Kidney (tissue), 13 donors: ENCODE measurements at regions not wholly inside any gene's neighbourhood (a gene's known extent, or its start where the extent isn't known, plus 50 kb on each side); places are given as distances from the start of the nearest gene placed in this dataset.

Experiments used
- DNase-seq, 5 donors: peaks; one replicate each; pipeline ENCODE4 v3.0.0-alpha.2; 2013 to 2020
- FAIRE-seq: peaks from 2 replicates; lab custom pipeline; 2012; peaks lifted over from hg19 to GRCh38; lab: Jason Lieb, UNC
- H3K27ac ChIP-seq, 2 donors: one replicate each; pipeline ENCODE4 v1.7.0; 2013; ENCODE audit warnings: low read depth in 2 of 2, low read length in 2 of 2, inconsistent platforms in 1 of 2
- H3K27me3 ChIP-seq: one replicate; pipeline ENCODE4 v1.7.1; 2013; ENCODE audit warnings: low read length, inconsistent platforms; ENCODE audit not compliant: control insufficient read depth, insufficient read depth
- H3K36me3 ChIP-seq, 3 donors: one replicate each; pipeline versions ENCODE4 v1.7.0 to v1.7.1; 2013; ENCODE audit warnings: low read length in 3 of 3, control low read depth in 1 of 3, inconsistent platforms in 1 of 3; ENCODE audit not compliant: insufficient read depth in 3 of 3, control insufficient read depth in 2 of 3
- H3K4me1 ChIP-seq, 3 donors: one replicate each; pipeline versions ENCODE4 v1.7.0 to v1.7.1; 2013; ENCODE audit warnings: low read length in 3 of 3, inconsistent platforms in 1 of 3, low read depth in 1 of 3; ENCODE audit not compliant: control insufficient read depth in 2 of 3, insufficient read depth in 2 of 3
- H3K4me3 ChIP-seq, 3 donors: one replicate each; pipeline versions ENCODE4 v1.7.0 to v1.8.1; 2013; ENCODE audit warnings: low read length in 3 of 3, control low read depth in 1 of 3, inconsistent platforms in 1 of 3
- H3K9ac ChIP-seq, 3 donors: one replicate each; pipeline versions ENCODE4 v1.7.0 to v1.7.1; 2013; ENCODE audit warnings: low read length in 3 of 3, control low read depth in 1 of 3, inconsistent platforms in 1 of 3
- H3K9me3 ChIP-seq, 3 donors: one replicate each; pipeline versions ENCODE4 v1.7.0 to v1.7.1; 2013; ENCODE audit warnings: low read length in 3 of 3, control low read depth in 1 of 3, inconsistent platforms in 1 of 3; ENCODE audit not compliant: control insufficient read depth in 2 of 3, insufficient read depth in 1 of 3
- CTCF ChIP-seq: IDR thresholded peaks from 3 replicates; pipeline ENCODE4 v1.5.1; 2012; ENCODE audit warnings: mild to moderate bottlenecking, moderate library complexity, borderline replicate concordance; ENCODE audit not compliant: insufficient read depth; ENCODE audit errors: extremely low read depth
- intact Hi-C: fragments of 100-400 bp; cut with DNase I; formaldehyde crosslinking; loops from one replicate; pipeline ENCODE4 v1.11.1; 2022
- donor health status: control.
- donor health status: control.
- donor health status: control.
- donor health status: control.
- donor health status: control.
- donor health status: DM: yes; HTN: yes; CAD: no.
- donor health status: Normal renal cell carcinoma (clear cell type).

DNA sequence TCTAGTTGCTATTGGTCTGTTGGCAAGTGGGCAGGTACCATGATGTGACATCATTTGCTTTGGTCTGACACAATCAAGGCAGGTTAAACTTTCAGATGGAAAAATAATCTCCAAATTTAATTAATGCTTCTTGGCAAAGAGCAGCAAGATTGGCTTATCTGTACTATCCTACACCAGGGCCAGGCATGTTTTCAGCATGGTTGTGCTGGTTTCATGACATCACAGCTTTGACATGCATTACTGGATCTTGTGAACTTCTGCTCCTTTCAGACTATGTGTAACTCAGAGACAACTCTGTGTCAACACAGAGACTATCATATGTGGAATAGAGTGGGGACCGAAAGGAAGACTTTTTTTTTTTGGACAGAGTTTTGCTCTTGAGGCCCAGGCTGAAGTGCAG lies 520.5 kb downstream of the TDRD15 start:
- H3K36me3 ChIP-seq: no peaks in the 10 kb centered on the region
- intact Hi-C loops: no loop called here
- no peaks in the 10 kb centered on the region for H3K9me3 ChIP-seq
- FAIRE-seq: no peak
- no peak overlapping the region for H3K27ac ChIP-seq
- no peak for TF ChIP-seq CTCF
- H3K4me1 ChIP-seq: no peaks in the 10 kb centered on the region
- H3K9ac ChIP-seq: no peak overlapping the region
- no peaks in the 10 kb centered on the region for H3K27me3 ChIP-seq
- no peak overlapping the region for H3K4me3 ChIP-seq
- no peak for DNase-seq

GRCh38 chr2:21646345-21646744 lies 522.6 kb downstream of the TDRD15 start:
- peak overlapping the region in 1 of 2 donors; percentile 16 for H3K27ac ChIP-seq
- no peak overlapping the region for H3K4me3 ChIP-seq
- H3K4me1 ChIP-seq: no peaks in the 10 kb centered on the region
- no peak for TF ChIP-seq CTCF
- no peak overlapping the region for H3K9ac ChIP-seq
- intact Hi-C loops: no loop called here
- no peaks in the 10 kb centered on the region for H3K9me3 ChIP-seq
- no peaks in the 10 kb centered on the region for H3K36me3 ChIP-seq
- FAIRE-seq: no peak
- no peaks in the 10 kb centered on the region for H3K27me3 ChIP-seq
- DNase-seq: peak in 3 of 5 donors; percentile 38 to 58 (median 44)

DNA sequence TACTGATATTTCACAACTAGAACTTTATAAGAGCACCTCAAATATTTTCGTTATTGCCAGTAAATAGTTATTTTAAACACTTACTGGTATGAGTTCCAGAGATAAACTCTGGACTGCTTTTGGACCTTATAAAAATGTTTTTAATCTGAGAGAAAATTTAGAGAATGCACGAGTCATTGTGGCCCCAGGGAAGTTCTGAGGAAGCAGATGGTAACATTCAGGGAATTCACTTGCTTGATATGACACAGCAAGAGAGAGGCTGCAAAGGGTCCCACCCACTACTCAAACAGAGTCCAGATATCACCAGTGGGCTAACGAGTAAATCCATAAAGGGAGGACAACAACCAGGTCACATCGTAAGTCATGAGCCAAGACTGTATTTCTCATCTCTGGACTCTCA lies 526.8 kb downstream of the TDRD15 start:
- DNase-seq: no peak
- intact Hi-C loops: no loop called here
- no peak for FAIRE-seq
- no peak for TF ChIP-seq CTCF
- Histone ChIP-seq H3K36me3 (no peaks in the 10 kb centered on the region), H3K4me1 (no peaks in the 10 kb centered on the region), H3K9ac (no peak overlapping the region), H3K27me3 (no peaks in the 10 kb centered on the region), H3K4me3 (no peak overlapping the region), H3K9me3 (no peaks in the 10 kb centered on the region), H3K27ac (no peak overlapping the region)

GRCh38 chr2:21655136-21655535 lies 531.4 kb downstream of the TDRD15 start:
- FAIRE-seq (no peak), DNase-seq (no peak)
- no peaks in the 10 kb centered on the region for H3K27me3 ChIP-seq
- no peak for TF ChIP-seq CTCF
- no peaks in the 10 kb centered on the region for H3K4me1 ChIP-seq
- no peaks in the 10 kb centered on the region for H3K9me3 ChIP-seq
- no peak overlapping the region for H3K9ac ChIP-seq
- H3K27ac ChIP-seq: no peak overlapping the region
- intact Hi-C loops: no loop called here
- no peaks in the 10 kb centered on the region for H3K36me3 ChIP-seq
- no peak overlapping the region for H3K4me3 ChIP-seq
